HEK293T (cell line): ENCODE measurements at regions not wholly inside any gene's neighbourhood (a gene's known extent, or its start where the extent isn't known, plus 50 kb on each side); places are given as distances from the start of the nearest gene placed in this dataset.

Experiments
- BHLHE40 ChIP-seq: fragments of 450-650 bp; IDR thresholded peaks from 2 replicates; pipeline ENCODE4 v1.6.1; 2016; ENCODE audit warnings: mild to moderate bottlenecking, moderate library complexity, borderline replicate concordance
- ELF4 ChIP-seq: fragments of 450-650 bp; IDR thresholded peaks from 2 replicates; pipeline ENCODE4 v1.6.1; 2017; ENCODE audit warnings: antibody characterized with exemption
- FOXA1 ChIP-seq: fragments of 450-650 bp; IDR thresholded peaks from 2 replicates; pipeline ENCODE4 v1.6.1; 2016; ENCODE audit warnings: mild to moderate bottlenecking
- FOXK2 ChIP-seq: fragments of 450-650 bp; IDR thresholded peaks from 2 replicates; pipeline ENCODE4 v1.6.1; 2016; ENCODE audit warnings: mild to moderate bottlenecking
- SP1 ChIP-seq: fragments of 450-650 bp; IDR thresholded peaks from 2 replicates; pipeline ENCODE4 v1.6.1; 2017
- SUZ12 ChIP-seq: fragments of 450-650 bp; IDR thresholded peaks from 2 replicates; pipeline ENCODE4 v1.6.1; 2016; ENCODE audit warnings: mild to moderate bottlenecking
- TARDBP ChIP-seq: fragments of 450-650 bp; IDR thresholded peaks from 2 replicates; pipeline ENCODE4 v1.6.1; 2016
- TF ChIP-seq, protein P1 (sequence below): fragments of 450-650 bp; IDR thresholded peaks from 2 replicates; pipeline ENCODE4 v1.6.1; 2016

DNA sequence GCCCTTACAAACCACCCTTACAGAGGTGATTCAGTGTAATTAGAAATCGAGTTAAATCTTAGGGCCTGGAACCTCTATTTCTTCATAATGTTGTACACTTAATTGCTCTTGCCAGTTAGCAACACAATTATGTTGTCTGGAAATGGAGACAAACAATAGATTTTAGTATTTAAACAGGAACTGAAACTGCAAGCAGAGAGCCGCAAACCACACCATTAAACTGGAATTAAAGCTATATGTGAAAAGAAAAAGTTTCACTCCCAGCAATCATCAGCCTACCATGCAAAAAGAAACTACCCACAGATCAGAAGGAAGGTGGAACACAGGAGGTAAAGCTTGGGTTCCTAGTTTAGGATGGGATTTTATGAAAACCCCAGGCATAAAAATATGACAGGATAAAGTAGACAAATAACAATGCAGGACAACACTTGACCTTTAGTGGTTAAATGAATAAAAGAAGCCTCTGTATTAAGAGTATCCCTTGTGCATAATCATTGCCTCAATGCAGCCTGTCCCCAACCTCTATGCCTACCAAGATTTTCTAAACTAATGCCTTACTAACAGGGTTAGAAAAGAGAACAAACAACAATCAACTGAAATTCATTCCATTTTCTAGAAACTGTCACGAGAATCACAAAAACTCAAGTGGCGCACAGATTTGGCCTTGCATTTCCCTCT is 304.3 kb upstream of the ESRRG start:
- TF ChIP-seq BHLHE40 (no peak), FOXA1 (no peak), SUZ12 (no peak), SP1 (no peak), ELF4 (no peak), TARDBP (no peak), FOXK2 (no peak)
- TF ChIP-seq, protein P1, sequence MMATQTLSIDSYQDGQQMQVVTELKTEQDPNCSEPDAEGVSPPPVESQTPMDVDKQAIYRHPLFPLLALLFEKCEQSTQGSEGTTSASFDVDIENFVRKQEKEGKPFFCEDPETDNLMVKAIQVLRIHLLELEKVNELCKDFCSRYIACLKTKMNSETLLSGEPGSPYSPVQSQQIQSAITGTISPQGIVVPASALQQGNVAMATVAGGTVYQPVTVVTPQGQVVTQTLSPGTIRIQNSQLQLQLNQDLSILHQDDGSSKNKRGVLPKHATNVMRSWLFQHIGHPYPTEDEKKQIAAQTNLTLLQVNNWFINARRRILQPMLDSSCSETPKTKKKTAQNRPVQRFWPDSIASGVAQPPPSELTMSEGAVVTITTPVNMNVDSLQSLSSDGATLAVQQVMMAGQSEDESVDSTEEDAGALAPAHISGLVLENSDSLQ, result no peak
